H1 (cell line): ENCODE measurements at regions not wholly inside any gene's neighbourhood (a gene's known extent, or its start where the extent isn't known, plus 50 kb on each side); places are given as distances from the start of the nearest gene placed in this dataset.

ENCODE experiments used
- CTCF ChIA-PET: fragments of 300-600 bp; sonication (Branson Sonifier 250); formaldehyde crosslinking; loops from one replicate; lab custom pipeline; 2021; ENCODE audit not compliant: partially characterized antibody; lab: Charles Lee
- POLR2A ChIA-PET: fragments of 300-600 bp; sonication (Branson Sonifier 250); formaldehyde crosslinking; loops from one replicate; lab custom pipeline; 2021; ENCODE audit warnings: inconsistent platforms; ENCODE audit not compliant: partially characterized antibody; lab: Charles Lee
- DNase-seq, 2 experiments: peaks; one replicate each; pipeline versions ENCODE4 v3.0.0 to v3.0.0-alpha.2; 2010 to 2022; ENCODE audit warnings: low spot score in 2 of 2, low read depth in 1 of 2, mixed read lengths in 1 of 2
- FAIRE-seq: peaks from 2 replicates; lab custom pipeline; 2011; peaks lifted over from hg19 to GRCh38; lab: Jason Lieb, UNC
- H2AFZ ChIP-seq: 2 replicates; pipeline ENCODE4 v1.8.1; 2012; ENCODE audit warnings: low read length, inconsistent platforms
- H2AK5ac ChIP-seq: 2 replicates; pipeline ENCODE4 v1.6.1; 2013; ENCODE audit warnings: low read depth, low read length
- H2BK120ac ChIP-seq: replicated peaks from 2 replicates; pipeline ENCODE3; 2013; ENCODE audit warnings: low read depth, low read length, inconsistent platforms
- H2BK12ac ChIP-seq: 2 replicates; pipeline ENCODE4 v1.6.1; 2013; ENCODE audit warnings: low read depth, low read length
- H2BK15ac ChIP-seq: 2 replicates; pipeline ENCODE4 v1.6.1; 2013; ENCODE audit warnings: low read length
- H2BK20ac ChIP-seq: 2 replicates; pipeline ENCODE4 v1.6.1; 2013; ENCODE audit warnings: low read length
- H2BK5ac ChIP-seq: 2 replicates; pipeline ENCODE4 v1.6.1; 2013; ENCODE audit warnings: low read depth, low read length
- H3K14ac ChIP-seq: 2 replicates; pipeline ENCODE4 v1.6.1; 2013; ENCODE audit warnings: inconsistent platforms; ENCODE audit not compliant: insufficient read length
- H3K18ac ChIP-seq: 2 replicates; pipeline ENCODE4 v1.6.1; 2013; ENCODE audit warnings: low read length; ENCODE audit errors: extremely low read depth
- H3K23ac ChIP-seq: 2 replicates; pipeline ENCODE4 v1.6.1; 2013; ENCODE audit warnings: inconsistent platforms; ENCODE audit not compliant: insufficient read length
- H3K23me2 ChIP-seq: 2 replicates; pipeline ENCODE4 v1.6.1; 2013; ENCODE audit warnings: low read depth, low read length
- H3K27ac ChIP-seq: 2 replicates; pipeline ENCODE4 v1.6.1; 2011; ENCODE audit warnings: low read depth, low read length, inconsistent platforms
- H3K27me3 ChIP-seq, 4 experiments: replicated peaks in 1 of 4; 1 replicate in 1 of 4; 2 replicates in 3 of 4; pipeline versions ENCODE4 v1.6.1 to v1.8.1; 2011 to 2013; ENCODE audit warnings: low read length in 3 of 4, mild to moderate bottlenecking in 3 of 4, inconsistent platforms in 2 of 4, mixed read lengths in 2 of 4, moderate library complexity in 1 of 4; ENCODE audit not compliant: control insufficient read depth in 3 of 4, insufficient read depth in 3 of 4; ENCODE audit errors: extremely low read depth in 1 of 4
- H3K36me3 ChIP-seq, 4 experiments: 2 replicates each; pipeline versions ENCODE4 v1.6.1 to v1.8.1; 2011 to 2013; ENCODE audit warnings: mild to moderate bottlenecking in 4 of 4, low read length in 3 of 4, moderate library complexity in 2 of 4, control low read depth in 1 of 4, inconsistent platforms in 1 of 4; ENCODE audit not compliant: insufficient read depth in 4 of 4, control insufficient read depth in 2 of 4
- H3K4ac ChIP-seq: replicated peaks from 2 replicates; pipeline ENCODE3; 2013; ENCODE audit warnings: low read length, low read depth, mixed read lengths, inconsistent platforms; ENCODE audit not compliant: insufficient read length
- H3K4me1 ChIP-seq, 4 experiments: replicated peaks in 1 of 4; 1 replicate in 1 of 4; 2 replicates in 3 of 4; pipeline versions ENCODE4 v1.6.1 to v1.8.1; 2011 to 2013; ENCODE audit warnings: low read length in 3 of 4, inconsistent platforms in 2 of 4, mixed read lengths in 1 of 4; ENCODE audit not compliant: insufficient read depth in 4 of 4, control insufficient read depth in 3 of 4
- H3K4me2 ChIP-seq, 2 experiments: 2 replicates each; pipeline versions ENCODE4 v1.6.1 to v1.8.1; 2011 to 2013; ENCODE audit warnings: low read depth in 2 of 2, low read length in 2 of 2, control low read depth in 1 of 2, inconsistent platforms in 1 of 2, mild to moderate bottlenecking in 1 of 2; ENCODE audit not compliant: insufficient read depth in 1 of 2
- H3K4me3 ChIP-seq, 4 experiments: fragments of 200-600, 300-600 bp in 1 of 4; sonication (generic), shearing (Covaris generic), sonication (Bioruptor Twin) in 1 of 4; 2 replicates each; pipeline versions ENCODE4 v1.5.1 to v1.8.1; 2011 to 2016; ENCODE audit warnings: low read length in 4 of 4, low read depth in 3 of 4, control low read depth in 2 of 4, inconsistent platforms in 2 of 4, mild to moderate bottlenecking in 2 of 4, mixed read lengths in 1 of 4, moderate library complexity in 1 of 4; ENCODE audit not compliant: insufficient read depth in 2 of 4; ENCODE audit errors: extremely low read depth in 1 of 4
- H3K56ac ChIP-seq: replicated peaks from 2 replicates; pipeline ENCODE3; 2013; ENCODE audit warnings: low read depth, mild to moderate bottlenecking, mixed read lengths, low read length, inconsistent platforms; ENCODE audit not compliant: insufficient read length
- H3K79me1 ChIP-seq: 2 replicates; pipeline ENCODE4 v1.6.1; 2013; ENCODE audit warnings: low read depth, low read length, control low read depth
- H3K79me2 ChIP-seq, 2 experiments: 2 replicates each; pipeline versions ENCODE4 v1.6.1 to v1.8.1; 2012 to 2013; ENCODE audit warnings: low read length in 2 of 2, mild to moderate bottlenecking in 2 of 2, inconsistent platforms in 1 of 2; ENCODE audit not compliant: insufficient read depth in 2 of 2, control insufficient read depth in 1 of 2
- H3K9ac ChIP-seq, 4 experiments: replicated peaks in 1 of 4; 1 replicate in 1 of 4; 2 replicates in 3 of 4; pipeline versions ENCODE4 v1.6.1 to v1.8.1; 2011 to 2013; ENCODE audit warnings: low read depth in 3 of 4, low read length in 3 of 4, control low read depth in 2 of 4, mild to moderate bottlenecking in 2 of 4, moderate library complexity in 2 of 4, inconsistent platforms in 1 of 4; ENCODE audit errors: extremely low read depth in 1 of 4
- H3K9me3 ChIP-seq, 2 experiments: 2 replicates each; pipeline versions ENCODE4 v1.6.1 to v1.8.1; 2012 to 2013; ENCODE audit warnings: mild to moderate bottlenecking in 2 of 2, moderate library complexity in 2 of 2, control low read depth in 1 of 2, inconsistent platforms in 1 of 2, low read depth in 1 of 2, low read length in 1 of 2, mixed read lengths in 1 of 2; ENCODE audit not compliant: insufficient read depth in 2 of 2
- H4K20me1 ChIP-seq, 2 experiments: replicated peaks in 1 of 2; 2 replicates each; pipeline versions ENCODE3 to v1.8.1; 2011 to 2013; ENCODE audit warnings: inconsistent platforms in 2 of 2, low read length in 2 of 2, mild to moderate bottlenecking in 1 of 2; ENCODE audit not compliant: insufficient read depth in 2 of 2, control insufficient read depth in 1 of 2
- H4K5ac ChIP-seq: 2 replicates; pipeline ENCODE4 v1.6.1; 2013; ENCODE audit warnings: low read length, low read depth, mixed read lengths, inconsistent platforms; ENCODE audit not compliant: insufficient read length
- H4K8ac ChIP-seq: 2 replicates; pipeline ENCODE4 v1.8.0; 2013; ENCODE audit warnings: mild to moderate bottlenecking, moderate library complexity, low read length, inconsistent platforms; ENCODE audit not compliant: insufficient read depth; ENCODE audit errors: extremely low read depth
- H4K91ac ChIP-seq: replicated peaks from 2 replicates; pipeline ENCODE3; 2013; ENCODE audit warnings: low read length, mixed read lengths, inconsistent platforms; ENCODE audit not compliant: insufficient read length
- ASH2L ChIP-seq: fragments of 200-600, 300-600 bp; sonication (generic); IDR thresholded peaks from one replicate; pipeline ENCODE4 v1.7.1; 2017; ENCODE audit warnings: low read length
- GABPA ChIP-seq: IDR thresholded peaks from 2 replicates; pipeline ENCODE4 v1.6.1; 2011; ENCODE audit warnings: mild to moderate bottlenecking, low read length, moderate library complexity, borderline replicate concordance; ENCODE audit not compliant: insufficient read depth
- GTF2F1 ChIP-seq: IDR thresholded peaks from 2 replicates; pipeline ENCODE4 v1.6.1; 2012; ENCODE audit warnings: low read depth, low read length, improper control_type of control experiment, borderline replicate concordance
- HDAC2 ChIP-seq, 2 experiments: fragments of 300-600 bp in 1 of 2; sonication (generic) in 1 of 2; IDR thresholded peaks; 2 replicates each; pipeline ENCODE4 v1.6.1; 2011 to 2012; ENCODE audit warnings: low read depth in 2 of 2, low read length in 2 of 2, mild to moderate bottlenecking in 2 of 2, moderate library complexity in 2 of 2, borderline replicate concordance in 1 of 2, inconsistent platforms in 1 of 2
- NRF1 ChIP-seq: IDR thresholded peaks from 2 replicates; pipeline ENCODE4 v1.6.1; 2011; ENCODE audit warnings: mild to moderate bottlenecking, low read depth, low read length, improper control_type of control experiment
- POLR2AphosphoS5 ChIP-seq: IDR thresholded peaks from 2 replicates; pipeline ENCODE4 v1.6.1; 2011; ENCODE audit warnings: low read depth, low read length
- POU5F1 ChIP-seq: IDR thresholded peaks from 2 replicates; pipeline ENCODE4 v1.6.1; 2011; ENCODE audit warnings: low read depth, mild to moderate bottlenecking, low read length, moderate library complexity
- RBBP5 ChIP-seq: IDR thresholded peaks from 2 replicates; pipeline ENCODE4 v1.7.1; 2012; ENCODE audit warnings: low read depth, mild to moderate bottlenecking, inconsistent platforms, low read length, moderate library complexity, borderline replicate concordance
- SAP30 ChIP-seq: fragments of 300-600 bp; sonication (generic); IDR thresholded peaks from 2 replicates; pipeline ENCODE4 v1.7.1; 2012; ENCODE audit warnings: low read length, moderate library complexity, mild to moderate bottlenecking, inconsistent platforms; ENCODE audit not compliant: insufficient read depth, insufficient replicate concordance
- SRF ChIP-seq: IDR thresholded peaks from 2 replicates; pipeline ENCODE4 v1.6.1; 2011; ENCODE audit warnings: mild to moderate bottlenecking, low read depth, low read length, moderate library complexity
- TEAD4 ChIP-seq: IDR thresholded peaks from 2 replicates; pipeline ENCODE4 v1.6.1; 2012; ENCODE audit warnings: low read depth, low read length, inconsistent platforms, mixed read lengths
- WGBS, 2 experiments: shearing (Covaris generic) in 1 of 2; methylation state at CpG; one replicate each; pipeline versions ENCODE4 v1.1.6 to v1.1.7; 2013 to 2015; ENCODE audit warnings: low lambda C conversion rate in 2 of 2, mixed read lengths in 2 of 2, inconsistent platforms in 1 of 2, low coverage in 1 of 2, missing lambda C conversion rate in 1 of 2; ENCODE audit not compliant: insufficient replicate concordance in 2 of 2, insufficient coverage in 1 of 2, insufficient read length in 1 of 2; ENCODE audit errors: extremely low coverage in 1 of 2, missing lambda C conversion rate in 1 of 2; 5-methylcytosine and 5-hydroxymethylcytosine counted together

- CTCF ChIA-PET, result interaction anchor here (0.6 kb wide), 1 partner anchor 245 kb away, joined by 4 read pairs; no protein-coding TSS in a partner anchor
- 90% methylated on average over 11 of the region's 11 CpGs; no CpG with 5 or more reads in 1 of the 2 experiments for WGBS, 2 experiments
- Histone ChIP-seq H2BK12ac (no peak overlapping the region), H3K9ac (no peak overlapping the region), H4K8ac (no peak overlapping the region), H3K56ac (no peak overlapping the region), H3K36me3 (no peaks in the 10 kb centered on the region), H4K20me1 (no peaks in the 10 kb centered on the region), H4K91ac (no peak overlapping the region), H3K4me1 (no peaks in the 10 kb centered on the region), H2BK20ac (no peak overlapping the region), H3K23me2 (no peaks in the 10 kb centered on the region), H2BK15ac (no peak overlapping the region), H3K9me3 (no peaks in the 10 kb centered on the region), H2BK5ac (no peak overlapping the region), H3K18ac (no peak overlapping the region), H3K27me3 (no peaks in the 10 kb centered on the region), H3K79me2 (no peaks in the 10 kb centered on the region), H3K4ac (no peak overlapping the region), H3K4me2 (no peak overlapping the region), H2AFZ (no peak overlapping the region), H3K14ac (no peak overlapping the region), H4K5ac (no peak overlapping the region), H2AK5ac (no peak overlapping the region), H3K23ac (no peak overlapping the region), H3K79me1 (no peaks in the 10 kb centered on the region), H3K27ac (no peak overlapping the region), H2BK120ac (no peak overlapping the region)
- POLR2A ChIA-PET, result no interaction called here
- no peak for FAIRE-seq
- TF ChIP-seq NRF1 (no peak), GABPA (no peak), TEAD4 (no peak), HDAC2 (IDR thresholded peaks at IDR 0.05; ENCODE audit: borderline replicate concordance in 1 of 2, low read depth in 2 of 2, low read length in 2 of 2) (no peak), ASH2L (no peak), RBBP5 (no peak), POLR2AphosphoS5 (no peak), SAP30 (no peak), SRF (no peak), POU5F1 (no peak), GTF2F1 (no peak)
- TF ChIP-seq, all 59 proteins: peak for 0
- H3K4me3 ChIP-seq, result no peak overlapping the region
- no peak for DNase-seq
These were observed 120.1 kb upstream of the TWIST2 start for GRCh38 chr2:238727585-238728329.
